ENCODE measurements at regions not wholly inside any gene's neighbourhood (a gene's known extent, or its start where the extent isn't known, plus 50 kb on each side); places are given as distances from the start of the nearest gene placed in this dataset.

GRCh38 chrX:20767346-20767745 lies 500.6 kb upstream of the RPS6KA3 start:
- no peak overlapping the region for H3K4me3 ChIP-seq (ENCODE audit: insufficient read depth, low read depth, low read length)
- H3K79me2 ChIP-seq (ENCODE audit: insufficient read depth, low read length): no peaks in the 10 kb centered on the region
- no peaks in the 10 kb centered on the region for H3K9me3 ChIP-seq (ENCODE audit: insufficient read depth, low read depth, low read length)
- TF ChIP-seq EZH2 (IDR thresholded peaks at IDR 0.05; ENCODE audit: insufficient read depth, low read length) (no peak), CTCF (IDR thresholded peaks at IDR 0.05; ENCODE audit: insufficient read depth, low read depth, low read length) (no peak)
- no peaks in the 10 kb centered on the region for H4K20me1 ChIP-seq (ENCODE audit: insufficient read depth, low read length)
- H3K27me3 Mint-ChIP-seq (ENCODE audit: low read depth, unreplicated experiment): no peaks in the 10 kb centered on the region
- DNase-seq (ENCODE audit: low read depth) (no peak), FAIRE-seq (no peak)
- no peak overlapping the region for H3K4me2 ChIP-seq (ENCODE audit: low read length)
- no peaks in the 10 kb centered on the region for H3K4me1 ChIP-seq (ENCODE audit: insufficient read depth, low read length)
- no peak overlapping the region for H3K27ac Mint-ChIP-seq (ENCODE audit: unreplicated experiment)
- H3K4me3 Mint-ChIP-seq (ENCODE audit: unreplicated experiment): no peak overlapping the region
- H3K4me1 Mint-ChIP-seq (ENCODE audit: low read depth, unreplicated experiment): no peaks in the 10 kb centered on the region
- H3K9ac ChIP-seq (ENCODE audit: low read length): no peak overlapping the region
- no peaks in the 10 kb centered on the region for H3K36me3 Mint-ChIP-seq (ENCODE audit: low read depth, unreplicated experiment)
- H3K36me3 ChIP-seq (ENCODE audit: insufficient read depth, low read length): no peaks in the 10 kb centered on the region
- H3K27me3 ChIP-seq (ENCODE audit: insufficient read depth, low read length): no peaks in the 10 kb centered on the region
- no peak overlapping the region for H3K27ac ChIP-seq (ENCODE audit: low read depth, low read length)
- no peaks in the 10 kb centered on the region for H3K9me3 Mint-ChIP-seq (ENCODE audit: unreplicated experiment)
- no peak overlapping the region for H2AFZ ChIP-seq (ENCODE audit: low read depth, low read length)

GRCh38 chrX:20756585-20756984 lies 489.9 kb upstream of the RPS6KA3 start:
- Histone ChIP-seq H3K79me2 (ENCODE audit: insufficient read depth, low read length) (no peaks in the 10 kb centered on the region), H3K4me1 (ENCODE audit: insufficient read depth, low read length) (no peaks in the 10 kb centered on the region), H3K9me3 (ENCODE audit: insufficient read depth, low read depth, low read length) (no peaks in the 10 kb centered on the region), H4K20me1 (ENCODE audit: insufficient read depth, low read length) (no peaks in the 10 kb centered on the region), H3K9ac (ENCODE audit: low read length) (no peak overlapping the region), H3K27ac (ENCODE audit: low read depth, low read length) (no peak overlapping the region), H3K27me3 (ENCODE audit: insufficient read depth, low read length) (no peaks in the 10 kb centered on the region), H2AFZ (ENCODE audit: low read depth, low read length) (no peak overlapping the region), H3K4me3 (ENCODE audit: insufficient read depth, low read depth, low read length) (no peak overlapping the region), H3K4me2 (ENCODE audit: low read length) (no peak overlapping the region), H3K36me3 (ENCODE audit: insufficient read depth, low read length) (no peaks in the 10 kb centered on the region)
- Mint-ChIP-seq H3K9me3 (ENCODE audit: unreplicated experiment) (peaks cover 2% of the 10 kb centered on the region), H3K36me3 (ENCODE audit: low read depth, unreplicated experiment) (no peaks in the 10 kb centered on the region), H3K4me3 (ENCODE audit: unreplicated experiment) (no peak overlapping the region), H3K27me3 (ENCODE audit: low read depth, unreplicated experiment) (no peaks in the 10 kb centered on the region), H3K4me1 (ENCODE audit: low read depth, unreplicated experiment) (peaks cover 6% of the 10 kb centered on the region), H3K27ac (ENCODE audit: unreplicated experiment) (no peak overlapping the region)
- TF ChIP-seq CTCF (IDR thresholded peaks at IDR 0.05; ENCODE audit: insufficient read depth, low read depth, low read length) (no peak), EZH2 (IDR thresholded peaks at IDR 0.05; ENCODE audit: insufficient read depth, low read length) (no peak)
- FAIRE-seq (no peak), DNase-seq (ENCODE audit: low read depth) (no peak)

- H3K4me1 Mint-ChIP-seq (ENCODE audit: low read depth, unreplicated experiment): peaks cover 6% of the 10 kb centered on the region
- H3K4me2 ChIP-seq (ENCODE audit: low read length): no peak overlapping the region
- no peaks in the 10 kb centered on the region for H4K20me1 ChIP-seq (ENCODE audit: insufficient read depth, low read length)
- no peaks in the 10 kb centered on the region for H3K27me3 ChIP-seq (ENCODE audit: insufficient read depth, low read length)
- FAIRE-seq (peak; percentile 64), DNase-seq (ENCODE audit: low read depth) (no peak)
- no peaks in the 10 kb centered on the region for H3K4me1 ChIP-seq (ENCODE audit: insufficient read depth, low read length)
- H3K36me3 Mint-ChIP-seq (ENCODE audit: low read depth, unreplicated experiment): no peaks in the 10 kb centered on the region
- H3K27ac Mint-ChIP-seq (ENCODE audit: unreplicated experiment): no peak overlapping the region
- H3K9me3 Mint-ChIP-seq (ENCODE audit: unreplicated experiment): peaks cover 2% of the 10 kb centered on the region
- no peaks in the 10 kb centered on the region for H3K36me3 ChIP-seq (ENCODE audit: insufficient read depth, low read length)
- H3K27ac ChIP-seq (ENCODE audit: low read depth, low read length): no peak overlapping the region
- H3K9ac ChIP-seq (ENCODE audit: low read length): no peak overlapping the region
- no peak overlapping the region for H3K4me3 Mint-ChIP-seq (ENCODE audit: unreplicated experiment)
- no peaks in the 10 kb centered on the region for H3K79me2 ChIP-seq (ENCODE audit: insufficient read depth, low read length)
- H2AFZ ChIP-seq (ENCODE audit: low read depth, low read length): no peak overlapping the region
- TF ChIP-seq EZH2 (IDR thresholded peaks at IDR 0.05; ENCODE audit: insufficient read depth, low read length): no peak
- no peak for TF ChIP-seq CTCF (IDR thresholded peaks at IDR 0.05; ENCODE audit: insufficient read depth, low read depth, low read length)
- H3K4me3 ChIP-seq (ENCODE audit: insufficient read depth, low read depth, low read length): no peak overlapping the region
- H3K27me3 Mint-ChIP-seq (ENCODE audit: low read depth, unreplicated experiment): no peaks in the 10 kb centered on the region
- no peaks in the 10 kb centered on the region for H3K9me3 ChIP-seq (ENCODE audit: insufficient read depth, low read depth, low read length)
Observed at GRCh38 chrX:20753076-20753475, 486.4 kb upstream of the RPS6KA3 start.

Data from astrocyte (in vitro differentiated cells and primary cell).